ENCODE measurements at regions not wholly inside any gene's neighbourhood (a gene's known extent, or its start where the extent isn't known, plus 50 kb on each side); places are given as distances from the start of the nearest gene placed in this dataset.

GRCh38 chr17:68102318-68102758, 66.8 kb downstream of the KPNA2 start:
- Histone ChIP-seq H3K4ac (ENCODE audit: low read depth, low read length) (no peak overlapping the region), H3K9me3 (ENCODE audit: control insufficient read depth, low read depth, low read length) (no peaks in the 10 kb centered on the region), H2AK5ac (ENCODE audit: insufficient read length, low read length) (no peak overlapping the region), H3K27ac (ENCODE audit: insufficient read length, low read depth, low read length) (no peak overlapping the region), H3K18ac (ENCODE audit: insufficient read length, low read depth, low read length) (no peak overlapping the region), H3K14ac (ENCODE audit: insufficient read depth, low read length) (no peak overlapping the region), H3K23me2 (ENCODE audit: insufficient read length, low read depth, low read length, poor library complexity, severe bottlenecking) (peaks cover 8% of the 10 kb centered on the region), H2BK20ac (ENCODE audit: low read depth, low read length, poor library complexity, severe bottlenecking) (no peak overlapping the region), H2BK5ac (ENCODE audit: insufficient read length, low read length) (no peak overlapping the region), H4K5ac (ENCODE audit: insufficient read length, low read depth, low read length) (no peak overlapping the region), H3K4me2 (ENCODE audit: insufficient read depth, insufficient read length, low read length) (peak overlapping the region; percentile 89), H3K23ac (ENCODE audit: insufficient read length, low read depth, low read length) (no peak overlapping the region), H3K56ac (ENCODE audit: insufficient read length, low read depth, low read length) (no peak overlapping the region), H3K4me1 (ENCODE audit: insufficient read depth, low read length) (no peaks in the 10 kb centered on the region), H4K20me1 (ENCODE audit: control insufficient read depth, insufficient read depth, insufficient read length) (no peaks in the 10 kb centered on the region), H2AFZ (ENCODE audit: low read length) (no peak overlapping the region), H4K91ac (ENCODE audit: insufficient read length, low read depth, low read length) (no peak overlapping the region), H2BK12ac (ENCODE audit: insufficient read length, low read depth, low read length) (no peak overlapping the region), H3K27me3 (ENCODE audit: insufficient read depth, low read length) (no peaks in the 10 kb centered on the region; the same call in 1 of the 2 replicates), H2BK120ac (ENCODE audit: low read depth, low read length, poor library complexity, severe bottlenecking) (no peak overlapping the region), H3K9ac (ENCODE audit: extremely low read depth, insufficient read length, low read length) (peak overlapping the region; percentile 38), H3T11ph (ENCODE audit: low read length) (no peak overlapping the region), H4K8ac (replicated peaks; ENCODE audit: insufficient read length, low read depth, low read length) (no peak overlapping the region), H3K79me1 (ENCODE audit: insufficient read depth, low read depth, low read length, poor library complexity, severe bottlenecking) (peaks cover under 1% of the 10 kb centered on the region), H2BK15ac (ENCODE audit: low read depth, low read length) (no peak overlapping the region), H3K79me2 (ENCODE audit: insufficient read depth, low read length) (no peaks in the 10 kb centered on the region)
- peak overlapping the region in 1 of 3 experiments; percentile 92; a peak in 1 of 7 replicates for H3K27ac Mint-ChIP-seq
- DNase-seq = no peak
- peaks cover 3 to 7% of the 10 kb centered on the region in 2 experiments; a peak in 4 of 5 replicates for H3K9me3 Mint-ChIP-seq
- H3K27me3 Mint-ChIP-seq (ENCODE audit: low read depth) = peaks cover 19% of the 10 kb centered on the region
- peak overlapping the region; percentile 90 to 93 for H3K4me3 Mint-ChIP-seq
- no peak for TF ChIP-seq CTCF (conservative IDR thresholded peaks at IDR 0.05)
- peaks cover 0 to 11% (median 7%) of the 10 kb centered on the region in 3 experiments; a peak in 3 of 7 replicates for H3K36me3 Mint-ChIP-seq (ENCODE audit: insufficient read depth in 1 of 3, low read depth in 3 of 3)
- no CpG with 5 or more reads among the region's 21 CpGs for WGBS (ENCODE audit: extremely low coverage, insufficient read length, low lambda C conversion rate)
- H3K4me1 Mint-ChIP-seq = peaks cover 12 to 14% of the 10 kb centered on the region in 2 experiments

All from H9 (cell line).